ENCODE measurements at regions not wholly inside any gene's neighbourhood (a gene's known extent, or its start where the extent isn't known, plus 50 kb on each side); places are given as distances from the start of the nearest gene placed in this dataset.

DNA sequence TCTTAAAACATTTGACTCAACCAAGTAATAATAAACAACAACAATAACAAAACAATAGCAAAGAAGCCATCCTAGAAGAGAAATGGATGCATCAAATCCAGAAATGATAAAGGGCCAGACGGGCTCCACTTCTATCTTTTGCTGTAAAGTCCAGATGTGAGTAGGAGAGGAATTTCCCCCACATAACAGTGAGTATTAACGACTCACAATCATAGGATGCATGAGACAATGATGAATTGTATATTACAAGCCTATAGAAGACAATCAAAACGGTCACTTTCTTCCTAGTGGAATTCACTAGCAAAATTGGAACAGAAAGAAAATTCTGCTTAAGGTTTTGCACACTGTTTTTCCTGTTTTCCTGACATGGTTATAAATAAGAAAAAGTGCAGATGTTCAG lies 97.0 kb upstream of the PREP start:
- Histone ChIP-seq H3K27me3 (ENCODE audit: control insufficient read depth, insufficient read depth, low read length) (no peaks in the 10 kb centered on the region), H3K36me3 (ENCODE audit: control insufficient read depth, insufficient read depth, low read length) (no peaks in the 10 kb centered on the region), H3K27ac (ENCODE audit: low read depth, low read length) (no peak overlapping the region), H3K9me3 (ENCODE audit: control insufficient read depth, insufficient read depth, low read depth, low read length) (no peaks in the 10 kb centered on the region), H3K4me3 (ENCODE audit: low read depth, low read length) (no peak overlapping the region), H3K4me1 (ENCODE audit: control insufficient read depth, insufficient read depth, low read length) (no peaks in the 10 kb centered on the region), H3K9ac (ENCODE audit: low read length) (no peak overlapping the region)

- no peak overlapping the region for H3K4me3 ChIP-seq (ENCODE audit: low read depth, low read length)
- no peak overlapping the region for H3K27ac ChIP-seq (ENCODE audit: low read depth, low read length)
- H3K36me3 ChIP-seq (ENCODE audit: control insufficient read depth, insufficient read depth, low read length): no peaks in the 10 kb centered on the region
- H3K27me3 ChIP-seq (ENCODE audit: control insufficient read depth, insufficient read depth, low read length): no peaks in the 10 kb centered on the region
- no peaks in the 10 kb centered on the region for H3K9me3 ChIP-seq (ENCODE audit: control insufficient read depth, insufficient read depth, low read depth, low read length)
- no peak overlapping the region for H3K9ac ChIP-seq (ENCODE audit: low read length)
- H3K4me1 ChIP-seq (ENCODE audit: control insufficient read depth, insufficient read depth, low read length): 0 out of 2 replicates have a peak, but pooled peaks cover 3% of the 10 kb centered on the region
Measured at GRCh38 chr6:105499136-105499870, 96.4 kb upstream of the PREP start.

- H3K27me3 ChIP-seq (ENCODE audit: control insufficient read depth, insufficient read depth, low read length): no peaks in the 10 kb centered on the region
- 0 out of 2 replicates have a peak, but pooled peaks cover 3% of the 10 kb centered on the region for H3K4me1 ChIP-seq (ENCODE audit: control insufficient read depth, insufficient read depth, low read length)
- H3K4me3 ChIP-seq (ENCODE audit: low read depth, low read length): no peak overlapping the region
- no peaks in the 10 kb centered on the region for H3K9me3 ChIP-seq (ENCODE audit: control insufficient read depth, insufficient read depth, low read depth, low read length)
- no peak overlapping the region for H3K27ac ChIP-seq (ENCODE audit: low read depth, low read length)
- no peaks in the 10 kb centered on the region for H3K36me3 ChIP-seq (ENCODE audit: control insufficient read depth, insufficient read depth, low read length)
- no peak overlapping the region for H3K9ac ChIP-seq (ENCODE audit: low read length)
Measured at GRCh38 chr6:105497549-105497948, 94.7 kb upstream of the PREP start.

DNA sequence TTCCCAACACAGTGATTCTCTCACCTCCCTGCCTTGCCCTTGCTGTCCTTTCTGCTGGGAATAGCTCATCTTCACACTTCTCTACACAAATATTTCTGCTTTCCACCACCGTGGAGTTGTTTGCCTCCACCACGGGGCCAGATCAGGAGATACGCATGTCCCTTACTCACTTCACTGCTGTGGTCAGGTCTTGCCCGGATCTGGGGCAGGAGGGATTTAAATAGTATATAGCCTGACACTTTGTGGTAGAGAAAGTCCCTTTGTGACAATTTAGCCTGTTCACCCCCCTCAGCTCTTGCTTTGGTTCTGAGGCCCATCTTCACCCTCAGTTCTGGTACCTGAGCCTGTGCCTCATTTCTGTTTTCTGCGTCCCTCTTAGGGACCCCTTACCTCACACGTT lies 92.6 kb upstream of the PREP start:
- H3K27ac ChIP-seq (ENCODE audit: low read depth, low read length): no peak overlapping the region
- H3K4me3 ChIP-seq (ENCODE audit: low read depth, low read length): no peak overlapping the region
- no peaks in the 10 kb centered on the region for H3K36me3 ChIP-seq (ENCODE audit: control insufficient read depth, insufficient read depth, low read length)
- no peaks in the 10 kb centered on the region for H3K27me3 ChIP-seq (ENCODE audit: control insufficient read depth, insufficient read depth, low read length)
- H3K9me3 ChIP-seq (ENCODE audit: control insufficient read depth, insufficient read depth, low read depth, low read length): no peaks in the 10 kb centered on the region
- 0 out of 2 replicates have a peak, but pooled peaks cover 3% of the 10 kb centered on the region for H3K4me1 ChIP-seq (ENCODE audit: control insufficient read depth, insufficient read depth, low read length)
- no peak overlapping the region for H3K9ac ChIP-seq (ENCODE audit: low read length)

DNA sequence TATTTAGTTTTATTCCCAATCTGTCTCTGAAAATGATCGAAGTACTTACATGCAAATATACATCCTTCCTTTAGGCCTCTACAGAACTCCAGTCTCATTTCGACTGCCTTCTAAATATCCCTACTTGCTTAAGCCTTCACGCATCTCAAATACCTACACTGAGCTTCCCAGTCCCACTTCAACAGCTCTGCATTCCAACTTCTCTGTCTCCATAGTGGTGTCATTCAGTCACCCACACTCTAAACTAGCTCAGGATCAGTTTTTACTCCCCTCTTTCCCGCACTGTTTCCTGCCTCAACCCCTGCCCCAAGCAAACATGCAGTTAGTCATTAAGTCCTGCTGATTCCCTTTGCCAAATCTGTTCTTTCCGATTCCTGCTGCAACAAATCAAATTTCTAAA lies 91.8 kb upstream of the PREP start:
- Histone ChIP-seq H3K9me3 (ENCODE audit: control insufficient read depth, insufficient read depth, low read depth, low read length) (no peaks in the 10 kb centered on the region), H3K27ac (ENCODE audit: low read depth, low read length) (no peak overlapping the region), H3K4me1 (ENCODE audit: control insufficient read depth, insufficient read depth, low read length) (0 out of 2 replicates have a peak, but pooled peaks cover 3% of the 10 kb centered on the region), H3K4me3 (ENCODE audit: low read depth, low read length) (no peak overlapping the region), H3K27me3 (ENCODE audit: control insufficient read depth, insufficient read depth, low read length) (no peaks in the 10 kb centered on the region), H3K36me3 (ENCODE audit: control insufficient read depth, insufficient read depth, low read length) (no peaks in the 10 kb centered on the region), H3K9ac (ENCODE audit: low read length) (no peak overlapping the region)

GRCh38 chr6:105493736-105494135 lies 90.9 kb upstream of the PREP start:
- no peak overlapping the region for H3K9ac ChIP-seq (ENCODE audit: low read length)
- no peaks in the 10 kb centered on the region for H3K36me3 ChIP-seq (ENCODE audit: control insufficient read depth, insufficient read depth, low read length)
- peaks cover 9% of the 10 kb centered on the region for H3K4me1 ChIP-seq (ENCODE audit: control insufficient read depth, insufficient read depth, low read length)
- H3K9me3 ChIP-seq (ENCODE audit: control insufficient read depth, insufficient read depth, low read depth, low read length): no peaks in the 10 kb centered on the region
- H3K4me3 ChIP-seq (ENCODE audit: low read depth, low read length): no peak overlapping the region
- H3K27me3 ChIP-seq (ENCODE audit: control insufficient read depth, insufficient read depth, low read length): no peaks in the 10 kb centered on the region
- H3K27ac ChIP-seq (ENCODE audit: low read depth, low read length): no peak overlapping the region

GRCh38 chr6:105492706-105493673 lies 90.1 kb upstream of the PREP start:
- Histone ChIP-seq H3K4me3 (ENCODE audit: low read depth, low read length) (no peak overlapping the region), H3K27me3 (ENCODE audit: control insufficient read depth, insufficient read depth, low read length) (no peaks in the 10 kb centered on the region), H3K9me3 (ENCODE audit: control insufficient read depth, insufficient read depth, low read depth, low read length) (no peaks in the 10 kb centered on the region), H3K27ac (ENCODE audit: low read depth, low read length) (no peak overlapping the region), H3K4me1 (ENCODE audit: control insufficient read depth, insufficient read depth, low read length) (peaks cover 15% of the 10 kb centered on the region), H3K36me3 (ENCODE audit: control insufficient read depth, insufficient read depth, low read length) (no peaks in the 10 kb centered on the region), H3K9ac (ENCODE audit: low read length) (no peak overlapping the region)

- Histone ChIP-seq H3K27ac (ENCODE audit: low read depth, low read length) (no peak overlapping the region), H3K27me3 (ENCODE audit: control insufficient read depth, insufficient read depth, low read length) (no peaks in the 10 kb centered on the region), H3K9ac (ENCODE audit: low read length) (no peak overlapping the region), H3K36me3 (ENCODE audit: control insufficient read depth, insufficient read depth, low read length) (no peaks in the 10 kb centered on the region), H3K4me3 (ENCODE audit: low read depth, low read length) (no peak overlapping the region), H3K4me1 (ENCODE audit: control insufficient read depth, insufficient read depth, low read length) (peaks cover 14% of the 10 kb centered on the region), H3K9me3 (ENCODE audit: control insufficient read depth, insufficient read depth, low read depth, low read length) (no peaks in the 10 kb centered on the region)
Measured at GRCh38 chr6:105489216-105489530, 86.3 kb upstream of the PREP start.

- Histone ChIP-seq H3K9ac (ENCODE audit: low read length) (no peak overlapping the region), H3K4me1 (ENCODE audit: control insufficient read depth, insufficient read depth, low read length) (peaks cover 14% of the 10 kb centered on the region), H3K4me3 (ENCODE audit: low read depth, low read length) (no peak overlapping the region), H3K27ac (ENCODE audit: low read depth, low read length) (no peak overlapping the region), H3K27me3 (ENCODE audit: control insufficient read depth, insufficient read depth, low read length) (no peaks in the 10 kb centered on the region), H3K9me3 (ENCODE audit: control insufficient read depth, insufficient read depth, low read depth, low read length) (no peaks in the 10 kb centered on the region), H3K36me3 (ENCODE audit: control insufficient read depth, insufficient read depth, low read length) (no peaks in the 10 kb centered on the region)
Measured at GRCh38 chr6:105488516-105489215, 85.8 kb upstream of the PREP start.

DNA sequence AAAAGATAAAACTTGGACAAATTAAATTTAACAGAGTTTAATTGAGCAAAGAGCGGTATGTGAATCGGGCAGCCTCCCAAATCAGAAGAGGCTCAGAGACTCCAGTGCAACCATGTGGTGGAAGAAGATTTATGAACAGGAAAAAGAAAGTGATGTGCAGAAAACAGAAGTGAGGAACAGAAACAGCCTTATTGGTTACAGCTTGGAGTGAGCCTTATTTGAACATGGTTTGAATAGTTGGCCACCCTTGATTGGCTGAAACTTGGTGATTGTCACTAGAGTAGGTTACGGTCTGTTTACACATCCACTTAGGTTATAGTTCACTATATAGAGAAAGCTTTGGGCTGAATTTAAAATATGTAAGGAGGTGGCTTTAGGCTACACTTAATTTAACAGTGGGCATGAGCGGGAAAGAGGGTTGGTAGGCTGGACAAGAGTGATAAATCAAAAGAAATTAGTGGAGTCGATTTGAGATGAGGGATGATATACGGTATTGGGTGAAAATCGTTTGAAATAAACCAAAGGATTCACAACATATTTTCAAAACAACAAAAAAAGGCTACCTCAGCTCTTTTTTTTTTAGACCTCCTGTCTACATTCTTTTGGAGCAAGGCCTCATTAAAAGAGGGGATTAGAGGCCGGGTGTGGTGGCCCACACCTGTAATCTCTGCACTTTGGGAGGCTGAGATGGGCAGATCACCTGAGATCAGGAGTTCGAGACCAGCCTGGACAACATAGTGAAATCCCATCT lies 84.3 kb upstream of the PREP start:
- H3K9ac ChIP-seq (ENCODE audit: low read length): no peak overlapping the region
- no peaks in the 10 kb centered on the region for H3K9me3 ChIP-seq (ENCODE audit: control insufficient read depth, insufficient read depth, low read depth, low read length)
- H3K4me3 ChIP-seq (ENCODE audit: low read depth, low read length): no peak overlapping the region
- H3K4me1 ChIP-seq (ENCODE audit: control insufficient read depth, insufficient read depth, low read length): peaks cover 14% of the 10 kb centered on the region
- no peaks in the 10 kb centered on the region for H3K36me3 ChIP-seq (ENCODE audit: control insufficient read depth, insufficient read depth, low read length)
- no peak overlapping the region for H3K27ac ChIP-seq (ENCODE audit: low read depth, low read length)
- no peaks in the 10 kb centered on the region for H3K27me3 ChIP-seq (ENCODE audit: control insufficient read depth, insufficient read depth, low read length)

All from HUES6 (cell line).